ENCODE measurements at regions not wholly inside any gene's neighbourhood (a gene's known extent, or its start where the extent isn't known, plus 50 kb on each side); places are given as distances from the start of the nearest gene placed in this dataset.
"Not testable (repeated sequence)": the region's sequence is repeated elsewhere in the genome, so short reads cannot be mapped to it uniquely, and the experiment has no call there.

DNA sequence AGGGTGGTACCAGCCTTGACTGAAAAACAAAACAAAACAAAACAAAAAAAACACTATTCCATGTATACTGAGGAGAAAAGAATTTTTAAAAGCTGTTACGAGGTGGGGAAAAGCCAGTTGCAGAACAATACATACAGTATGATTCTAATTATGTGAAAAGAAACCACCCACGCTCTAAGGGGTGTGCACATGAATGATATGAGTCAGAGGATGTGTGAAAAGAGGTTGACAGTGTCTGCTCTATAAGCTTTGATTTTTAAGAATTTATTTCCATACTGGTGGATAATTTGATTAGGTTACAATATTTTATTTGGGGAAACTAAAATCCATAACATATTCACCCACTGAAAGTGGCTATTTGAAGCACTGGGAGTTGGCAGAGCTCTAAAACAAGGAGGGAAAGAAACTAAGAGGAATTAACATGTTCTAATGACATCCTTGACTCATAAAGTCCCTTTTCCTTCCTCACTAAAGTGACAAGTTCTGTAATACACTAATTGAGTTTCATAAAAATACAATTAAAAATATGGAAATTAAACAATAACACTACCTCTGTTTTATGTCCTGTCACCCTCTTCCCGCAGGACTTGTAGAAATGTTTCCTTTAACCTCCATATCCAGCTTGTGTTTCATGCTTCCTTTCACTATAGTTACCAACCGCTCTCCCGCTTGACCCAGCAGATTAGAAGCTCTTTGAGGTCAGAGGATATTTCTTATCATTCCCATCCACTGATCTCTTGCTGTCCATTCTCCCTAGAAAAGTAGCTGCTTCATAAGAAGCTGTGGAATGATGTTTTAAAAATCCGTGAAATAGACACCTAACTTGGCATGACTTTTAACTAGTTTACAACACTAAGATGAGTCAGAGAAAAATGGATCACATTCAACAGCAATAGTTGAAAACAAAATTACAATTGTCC lies 118.6 kb upstream of the CCDC28A start:
- Histone ChIP-seq H3K4me3 (ENCODE audit: low read length) (no peak overlapping the region), H3K9me3 (ENCODE audit: low read depth, low read length) (no peaks in the 10 kb centered on the region), H3K4me1 (ENCODE audit: insufficient read depth, low read length) (no peaks in the 10 kb centered on the region), H3K27me3 (ENCODE audit: insufficient read depth, low read length) (no peaks in the 10 kb centered on the region)

DNA sequence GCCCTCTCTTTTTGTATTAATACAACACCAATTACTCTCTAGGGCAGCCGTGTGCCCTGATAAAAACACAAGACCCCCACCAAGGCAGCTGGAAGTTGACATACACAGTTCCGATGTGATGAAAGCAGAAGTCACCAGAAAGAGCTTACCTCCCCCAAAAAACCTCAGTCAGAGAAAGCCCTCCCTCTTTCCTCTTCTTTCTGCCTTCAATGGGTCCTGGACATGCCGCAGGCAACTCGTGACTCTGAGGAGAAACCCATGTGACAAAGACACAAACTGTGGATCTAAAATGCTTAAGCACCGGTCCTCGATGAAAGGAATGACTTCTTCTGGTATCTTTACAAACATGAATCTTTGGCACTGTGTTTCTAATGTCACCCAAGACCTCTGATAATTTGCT lies 117.7 kb upstream of the CCDC28A start:
- Histone ChIP-seq H3K9me3 (ENCODE audit: low read depth, low read length) (no peaks in the 10 kb centered on the region), H3K4me3 (ENCODE audit: low read length) (no peak overlapping the region), H3K27me3 (ENCODE audit: insufficient read depth, low read length) (no peaks in the 10 kb centered on the region), H3K4me1 (ENCODE audit: insufficient read depth, low read length) (no peaks in the 10 kb centered on the region)

- Histone ChIP-seq H3K4me1 (ENCODE audit: insufficient read depth, low read length) (no peaks in the 10 kb centered on the region), H3K4me3 (ENCODE audit: low read length) (no peak overlapping the region), H3K27me3 (ENCODE audit: insufficient read depth, low read length) (no peaks in the 10 kb centered on the region), H3K9me3 (ENCODE audit: low read depth, low read length) (no peaks in the 10 kb centered on the region)
Observed at GRCh38 chr6:138656364-138657064, 117.1 kb upstream of the CCDC28A start.

DNA sequence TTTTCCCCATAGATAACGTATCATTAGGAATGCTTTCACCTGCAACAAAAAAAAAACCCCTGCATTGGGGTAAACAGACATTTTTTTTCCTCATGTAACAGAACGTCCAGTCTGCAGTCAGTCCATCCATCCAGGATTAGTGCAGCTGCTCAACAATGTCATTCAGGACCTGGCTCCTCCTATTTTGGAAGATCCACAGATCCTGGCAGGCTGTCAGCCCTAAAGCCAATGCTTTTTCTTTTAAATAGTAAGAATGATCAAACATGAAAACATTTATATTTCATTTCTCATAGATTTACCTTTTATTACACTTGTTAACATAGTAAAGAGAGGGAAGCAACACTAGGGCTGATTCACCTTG lies 116.5 kb upstream of the CCDC28A start:
- Histone ChIP-seq H3K4me1 (ENCODE audit: insufficient read depth, low read length) (no peaks in the 10 kb centered on the region), H3K9me3 (ENCODE audit: low read depth, low read length) (no peaks in the 10 kb centered on the region), H3K27me3 (ENCODE audit: insufficient read depth, low read length) (no peaks in the 10 kb centered on the region), H3K4me3 (ENCODE audit: low read length) (no peak overlapping the region)

DNA sequence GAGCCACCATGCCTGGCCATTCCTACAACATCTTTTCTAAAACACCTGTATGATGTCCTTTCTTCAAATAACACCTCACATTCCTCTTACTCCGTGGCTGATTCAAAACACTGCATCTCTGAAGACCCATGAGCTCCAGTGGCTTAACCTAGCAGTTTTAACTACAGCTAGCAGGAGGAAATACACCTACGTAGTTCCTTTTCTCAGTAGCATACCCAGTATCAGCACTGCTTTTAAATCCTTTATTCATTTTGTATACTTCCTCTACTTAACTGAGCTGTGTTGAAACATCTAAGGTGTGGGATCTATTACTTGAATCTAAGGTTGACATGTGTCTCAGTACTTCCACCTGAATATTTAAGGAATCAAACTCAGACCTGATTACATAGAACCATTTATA lies 113.6 kb upstream of the CCDC28A start:
- no peaks in the 10 kb centered on the region for H3K4me1 ChIP-seq (ENCODE audit: insufficient read depth, low read length)

GRCh38 chr6:138662471-138662870 lies 111.1 kb upstream of the CCDC28A start:
- H3K4me1 ChIP-seq (ENCODE audit: insufficient read depth, low read length), result no peaks in the 10 kb centered on the region

More for the DNA sequence above, 113.6 kb upstream of the CCDC28A start:
- H3K9me3 ChIP-seq (ENCODE audit: low read depth, low read length), result no peaks in the 10 kb centered on the region
- no peak overlapping the region for H3K4me3 ChIP-seq (ENCODE audit: low read length)
- no peaks in the 10 kb centered on the region for H3K27me3 ChIP-seq (ENCODE audit: insufficient read depth, low read length)

GRCh38 chr6:138663892-138664291 lies 109.7 kb upstream of the CCDC28A start:
- Histone ChIP-seq H3K27me3 (ENCODE audit: insufficient read depth, low read length) (no peaks in the 10 kb centered on the region), H3K9me3 (ENCODE audit: low read depth, low read length) (no peaks in the 10 kb centered on the region), H3K4me3 (ENCODE audit: low read length) (no peak overlapping the region)

More at GRCh38 chr6:138662471-138662870, 111.1 kb upstream of the CCDC28A start:
- Histone ChIP-seq H3K9me3 (ENCODE audit: low read depth, low read length) (no peaks in the 10 kb centered on the region), H3K4me3 (ENCODE audit: low read length) (no peak overlapping the region), H3K27me3 (ENCODE audit: insufficient read depth, low read length) (no peaks in the 10 kb centered on the region)

GRCh38 chr6:138664745-138665144 lies 108.8 kb upstream of the CCDC28A start:
- Histone ChIP-seq H3K4me1 (ENCODE audit: insufficient read depth, low read length) (no peaks in the 10 kb centered on the region), H3K4me3 (ENCODE audit: low read length) (no peak overlapping the region), H3K9me3 (ENCODE audit: low read depth, low read length) (no peaks in the 10 kb centered on the region), H3K27me3 (ENCODE audit: insufficient read depth, low read length) (no peaks in the 10 kb centered on the region)

More at GRCh38 chr6:138663892-138664291, 109.7 kb upstream of the CCDC28A start:
- no peaks in the 10 kb centered on the region for H3K4me1 ChIP-seq (ENCODE audit: insufficient read depth, low read length)

GRCh38 chr6:138666636-138667035 lies 106.9 kb upstream of the CCDC28A start:
- H3K9me3 ChIP-seq (ENCODE audit: low read depth, low read length), result no peaks in the 10 kb centered on the region
- no peaks in the 10 kb centered on the region for H3K4me1 ChIP-seq (ENCODE audit: insufficient read depth, low read length)
- no peak overlapping the region for H3K4me3 ChIP-seq (ENCODE audit: low read length)
- H3K27me3 ChIP-seq (ENCODE audit: insufficient read depth, low read length), result no peaks in the 10 kb centered on the region

GRCh38 chr6:138667408-138667807 lies 106.2 kb upstream of the CCDC28A start:
- Histone ChIP-seq H3K27me3 (ENCODE audit: insufficient read depth, low read length) (no peaks in the 10 kb centered on the region), H3K4me3 (ENCODE audit: low read length) (no peak overlapping the region), H3K4me1 (ENCODE audit: insufficient read depth, low read length) (peaks cover 2% of the 10 kb centered on the region), H3K9me3 (ENCODE audit: low read depth, low read length) (no peaks in the 10 kb centered on the region)

DNA sequence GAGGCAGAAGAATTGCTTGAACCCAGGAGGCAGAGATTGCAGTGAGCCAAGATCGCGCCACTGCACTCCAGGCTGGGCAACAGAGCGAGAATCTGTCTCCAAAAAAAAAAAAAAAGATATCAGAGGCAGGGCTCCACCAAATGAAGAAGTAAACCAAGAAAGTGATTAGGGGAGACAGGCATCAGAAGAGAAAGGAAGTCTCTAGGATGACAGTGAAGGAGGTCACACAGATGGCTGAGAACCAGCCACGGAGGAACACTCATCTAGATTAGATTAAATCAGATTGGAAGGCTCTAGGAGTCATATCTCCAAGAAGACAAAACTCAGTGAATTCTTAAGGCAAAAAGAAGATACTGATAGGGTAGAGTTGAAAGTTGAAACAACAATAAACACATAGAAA lies 102.2 kb upstream of the CCDC28A start:
- Histone ChIP-seq H3K27me3 (ENCODE audit: insufficient read depth, low read length) (no peaks in the 10 kb centered on the region), H3K4me1 (ENCODE audit: insufficient read depth, low read length) (peaks cover 10% of the 10 kb centered on the region), H3K9me3 (ENCODE audit: low read depth, low read length) (no peaks in the 10 kb centered on the region), H3K4me3 (ENCODE audit: low read length) (no peak overlapping the region)

DNA sequence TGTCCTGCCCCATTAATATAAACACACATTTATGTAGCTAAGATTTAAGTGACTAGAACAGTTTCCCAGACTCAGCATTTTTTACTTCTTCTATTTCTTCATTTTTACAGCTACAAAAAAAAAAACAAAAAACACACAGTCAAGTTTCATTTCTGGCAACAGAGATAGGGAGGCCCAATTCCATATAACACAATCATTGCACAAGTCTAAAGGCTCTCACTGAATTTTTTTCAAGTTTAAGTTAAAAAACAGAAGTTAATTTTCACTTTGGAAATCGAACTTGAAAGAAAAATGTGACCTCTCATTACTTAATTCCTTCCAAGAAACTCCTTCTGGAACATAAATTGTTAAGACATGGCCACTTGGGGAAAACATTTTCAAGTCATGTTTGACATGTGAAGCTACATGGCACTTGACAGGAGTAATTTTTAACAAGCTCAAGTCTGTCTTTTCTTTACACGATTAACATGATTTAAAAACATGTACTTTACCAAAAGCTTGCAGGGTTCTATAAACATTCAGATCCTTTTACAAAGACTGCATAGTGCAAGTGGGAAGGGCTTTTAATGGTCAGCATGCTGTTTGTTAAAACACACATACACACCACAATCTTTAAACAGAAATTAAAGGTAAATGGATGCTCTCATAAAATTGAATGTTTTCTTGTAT lies 100.1 kb upstream of the CCDC28A start:
- Histone ChIP-seq H3K9me3 (ENCODE audit: low read depth, low read length) (no peaks in the 10 kb centered on the region), H3K4me1 (ENCODE audit: insufficient read depth, low read length) (peaks cover 10% of the 10 kb centered on the region), H3K27me3 (ENCODE audit: insufficient read depth, low read length) (no peaks in the 10 kb centered on the region), H3K4me3 (ENCODE audit: low read length) (no peak overlapping the region)

GRCh38 chr6:138674444-138674843 lies 99.1 kb upstream of the CCDC28A start:
- not testable (repeated sequence) for H3K9me3 ChIP-seq (ENCODE audit: low read depth, low read length); H3K4me3 ChIP-seq (ENCODE audit: low read length); H3K27me3 ChIP-seq (ENCODE audit: insufficient read depth, low read length)
- H3K4me1 ChIP-seq (ENCODE audit: insufficient read depth, low read length), result peaks cover 10% of the 10 kb centered on the region

- Histone ChIP-seq H3K27me3 (ENCODE audit: insufficient read depth, low read length) (no peaks in the 10 kb centered on the region), H3K4me1 (ENCODE audit: insufficient read depth, low read length) (peaks cover 7% of the 10 kb centered on the region), H3K4me3 (ENCODE audit: low read length) (no peak overlapping the region), H3K9me3 (ENCODE audit: low read depth, low read length) (no peaks in the 10 kb centered on the region)
Observed at GRCh38 chr6:138677538-138677937, 96.0 kb upstream of the CCDC28A start.

GRCh38 chr6:138678168-138678567 lies 95.4 kb upstream of the CCDC28A start:
- H3K9me3 ChIP-seq (ENCODE audit: low read depth, low read length), result no peaks in the 10 kb centered on the region
- H3K27me3 ChIP-seq (ENCODE audit: insufficient read depth, low read length), result no peaks in the 10 kb centered on the region
- peaks cover under 1% of the 10 kb centered on the region for H3K4me1 ChIP-seq (ENCODE audit: insufficient read depth, low read length)
- H3K4me3 ChIP-seq (ENCODE audit: low read length), result no peak overlapping the region
